ENCODE measurements at regions not wholly inside any gene's neighbourhood (a gene's known extent, or its start where the extent isn't known, plus 50 kb on each side); places are given as distances from the start of the nearest gene placed in this dataset.

DNA sequence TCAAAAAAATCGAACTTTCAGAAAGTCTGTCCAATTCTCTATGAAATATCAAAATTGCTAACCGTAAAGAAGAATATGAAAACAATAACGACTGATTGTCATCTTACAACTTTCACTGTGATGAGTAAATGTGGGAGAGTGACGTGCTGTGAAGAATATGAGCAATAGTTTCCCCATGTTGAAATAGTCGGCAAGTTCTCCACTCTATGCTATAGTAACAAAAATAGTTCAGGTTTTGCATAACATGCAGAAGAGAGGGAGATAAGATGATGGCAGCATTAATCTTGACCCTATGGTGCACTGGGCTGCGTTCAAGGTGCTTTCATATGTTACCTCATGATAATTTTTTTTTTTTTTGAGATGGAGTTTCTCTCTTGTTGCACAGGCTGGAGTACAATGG lies 196.8 kb upstream of the CYRIA start:
- TF ChIP-seq, protein P1, sequence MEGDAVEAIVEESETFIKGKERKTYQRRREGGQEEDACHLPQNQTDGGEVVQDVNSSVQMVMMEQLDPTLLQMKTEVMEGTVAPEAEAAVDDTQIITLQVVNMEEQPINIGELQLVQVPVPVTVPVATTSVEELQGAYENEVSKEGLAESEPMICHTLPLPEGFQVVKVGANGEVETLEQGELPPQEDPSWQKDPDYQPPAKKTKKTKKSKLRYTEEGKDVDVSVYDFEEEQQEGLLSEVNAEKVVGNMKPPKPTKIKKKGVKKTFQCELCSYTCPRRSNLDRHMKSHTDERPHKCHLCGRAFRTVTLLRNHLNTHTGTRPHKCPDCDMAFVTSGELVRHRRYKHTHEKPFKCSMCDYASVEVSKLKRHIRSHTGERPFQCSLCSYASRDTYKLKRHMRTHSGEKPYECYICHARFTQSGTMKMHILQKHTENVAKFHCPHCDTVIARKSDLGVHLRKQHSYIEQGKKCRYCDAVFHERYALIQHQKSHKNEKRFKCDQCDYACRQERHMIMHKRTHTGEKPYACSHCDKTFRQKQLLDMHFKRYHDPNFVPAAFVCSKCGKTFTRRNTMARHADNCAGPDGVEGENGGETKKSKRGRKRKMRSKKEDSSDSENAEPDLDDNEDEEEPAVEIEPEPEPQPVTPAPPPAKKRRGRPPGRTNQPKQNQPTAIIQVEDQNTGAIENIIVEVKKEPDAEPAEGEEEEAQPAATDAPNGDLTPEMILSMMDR (IDR thresholded peaks at IDR 0.05): no peak
- no peak for TF ChIP-seq EP300 (IDR thresholded peaks at IDR 0.05)

Data from suprapubic skin (tissue), 3 donors.